ENCODE measurements at regions not wholly inside any gene's neighbourhood (a gene's known extent, or its start where the extent isn't known, plus 50 kb on each side); places are given as distances from the start of the nearest gene placed in this dataset.

DNA sequence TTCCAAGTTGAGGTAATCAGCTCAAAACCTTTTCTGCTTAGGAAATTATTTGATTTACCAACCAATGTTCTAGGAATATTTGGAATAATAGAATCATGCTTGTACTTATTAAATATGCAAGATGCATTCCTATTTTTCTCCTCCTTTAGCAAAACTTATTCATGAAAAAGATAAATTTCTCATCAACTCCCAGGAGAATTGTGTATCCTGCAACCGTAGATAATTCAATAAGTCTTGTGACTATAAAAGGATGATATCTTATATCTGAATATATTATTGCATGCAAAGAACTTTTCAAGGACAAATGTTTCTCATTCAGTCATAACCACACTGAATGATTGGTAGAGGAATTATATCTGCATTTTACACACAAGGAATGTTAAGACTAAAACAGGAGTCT is 84.9 kb upstream of the CCNG1 start:
- TF ChIP-seq, protein P1, sequence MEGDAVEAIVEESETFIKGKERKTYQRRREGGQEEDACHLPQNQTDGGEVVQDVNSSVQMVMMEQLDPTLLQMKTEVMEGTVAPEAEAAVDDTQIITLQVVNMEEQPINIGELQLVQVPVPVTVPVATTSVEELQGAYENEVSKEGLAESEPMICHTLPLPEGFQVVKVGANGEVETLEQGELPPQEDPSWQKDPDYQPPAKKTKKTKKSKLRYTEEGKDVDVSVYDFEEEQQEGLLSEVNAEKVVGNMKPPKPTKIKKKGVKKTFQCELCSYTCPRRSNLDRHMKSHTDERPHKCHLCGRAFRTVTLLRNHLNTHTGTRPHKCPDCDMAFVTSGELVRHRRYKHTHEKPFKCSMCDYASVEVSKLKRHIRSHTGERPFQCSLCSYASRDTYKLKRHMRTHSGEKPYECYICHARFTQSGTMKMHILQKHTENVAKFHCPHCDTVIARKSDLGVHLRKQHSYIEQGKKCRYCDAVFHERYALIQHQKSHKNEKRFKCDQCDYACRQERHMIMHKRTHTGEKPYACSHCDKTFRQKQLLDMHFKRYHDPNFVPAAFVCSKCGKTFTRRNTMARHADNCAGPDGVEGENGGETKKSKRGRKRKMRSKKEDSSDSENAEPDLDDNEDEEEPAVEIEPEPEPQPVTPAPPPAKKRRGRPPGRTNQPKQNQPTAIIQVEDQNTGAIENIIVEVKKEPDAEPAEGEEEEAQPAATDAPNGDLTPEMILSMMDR (IDR thresholded peaks at IDR 0.05) = no peak
- TF ChIP-seq EZH2 (IDR thresholded peaks at IDR 0.05; ENCODE audit: borderline replicate concordance, insufficient read depth, low read depth, low read length, poor library complexity, severe bottlenecking) = no peak

Measured in B cell (primary cell).